ENCODE measurements at regions not wholly inside any gene's neighbourhood (a gene's known extent, or its start where the extent isn't known, plus 50 kb on each side); places are given as distances from the start of the nearest gene placed in this dataset.

DNA sequence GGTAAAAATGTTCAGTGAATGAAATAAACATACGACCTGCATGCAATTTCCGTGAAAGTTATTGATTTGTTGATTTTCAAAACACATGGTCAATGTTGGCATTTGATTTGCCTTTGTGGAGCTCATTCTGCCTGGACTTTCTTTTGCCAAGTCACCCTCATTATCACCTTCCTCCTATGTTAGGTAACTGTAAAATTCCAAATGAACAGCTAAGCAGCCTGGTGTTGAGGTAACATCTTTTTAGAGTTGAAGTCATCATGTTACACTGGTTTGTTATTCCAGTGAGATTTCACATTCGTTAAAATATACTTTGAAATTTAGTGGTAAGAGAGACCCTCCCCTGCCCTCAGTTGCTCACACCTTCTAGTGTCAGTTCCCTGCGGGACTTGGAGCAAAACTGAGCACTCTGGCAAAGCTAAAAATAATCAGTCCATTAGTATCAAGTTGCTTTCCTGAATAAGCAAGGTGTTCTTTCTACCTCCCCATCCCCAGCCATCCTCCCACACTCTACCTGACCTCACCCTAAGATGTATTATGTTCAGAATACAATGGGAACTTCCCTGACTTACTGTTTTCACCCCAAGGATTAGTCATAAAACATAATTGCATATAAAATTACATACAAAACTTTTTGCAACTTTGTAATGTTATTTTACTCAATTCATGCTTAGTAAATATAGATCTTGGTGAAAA is 283.3 kb upstream of the SEMA3A start:
- TF ChIP-seq, protein P1, sequence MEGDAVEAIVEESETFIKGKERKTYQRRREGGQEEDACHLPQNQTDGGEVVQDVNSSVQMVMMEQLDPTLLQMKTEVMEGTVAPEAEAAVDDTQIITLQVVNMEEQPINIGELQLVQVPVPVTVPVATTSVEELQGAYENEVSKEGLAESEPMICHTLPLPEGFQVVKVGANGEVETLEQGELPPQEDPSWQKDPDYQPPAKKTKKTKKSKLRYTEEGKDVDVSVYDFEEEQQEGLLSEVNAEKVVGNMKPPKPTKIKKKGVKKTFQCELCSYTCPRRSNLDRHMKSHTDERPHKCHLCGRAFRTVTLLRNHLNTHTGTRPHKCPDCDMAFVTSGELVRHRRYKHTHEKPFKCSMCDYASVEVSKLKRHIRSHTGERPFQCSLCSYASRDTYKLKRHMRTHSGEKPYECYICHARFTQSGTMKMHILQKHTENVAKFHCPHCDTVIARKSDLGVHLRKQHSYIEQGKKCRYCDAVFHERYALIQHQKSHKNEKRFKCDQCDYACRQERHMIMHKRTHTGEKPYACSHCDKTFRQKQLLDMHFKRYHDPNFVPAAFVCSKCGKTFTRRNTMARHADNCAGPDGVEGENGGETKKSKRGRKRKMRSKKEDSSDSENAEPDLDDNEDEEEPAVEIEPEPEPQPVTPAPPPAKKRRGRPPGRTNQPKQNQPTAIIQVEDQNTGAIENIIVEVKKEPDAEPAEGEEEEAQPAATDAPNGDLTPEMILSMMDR (IDR thresholded peaks at IDR 0.05; ENCODE audit: low read depth, low read length): no peak
- TF ChIP-seq EZH2phosphoT487 (IDR thresholded peaks at IDR 0.05; ENCODE audit: low read depth): no peak

Measured in OCI-LY3 (cell line).